ENCODE measurements at regions not wholly inside any gene's neighbourhood (a gene's known extent, or its start where the extent isn't known, plus 50 kb on each side); places are given as distances from the start of the nearest gene placed in this dataset.

- Histone ChIP-seq H3K27ac (ENCODE audit: insufficient read depth, low read depth, low read length, poor library complexity, severe bottlenecking) (no peak overlapping the region), H3K4me1 (ENCODE audit: control insufficient read depth, insufficient read depth, low read length) (no peaks in the 10 kb centered on the region), H3K9me3 (ENCODE audit: control insufficient read depth, low read length) (no peaks in the 10 kb centered on the region), H3K36me3 (ENCODE audit: control insufficient read depth, insufficient read depth, low read length) (no peaks in the 10 kb centered on the region), H3K27me3 (ENCODE audit: control insufficient read depth, insufficient read depth, low read length, poor library complexity, severe bottlenecking) (no peaks in the 10 kb centered on the region), H3K4me3 (ENCODE audit: insufficient read depth, low read depth, low read length) (no peak overlapping the region)
- WGBS, 2 experiments = 93 to 94% methylated on average over 20 of the region's 20 CpGs
These were observed 74.7 kb upstream of the RAB6C start for GRCh38 chr2:129904532-129905446.

GRCh38 chr2:129905664-129906081, 73.8 kb upstream of the RAB6C start:
- Histone ChIP-seq H3K27me3 (ENCODE audit: control insufficient read depth, insufficient read depth, low read length, poor library complexity, severe bottlenecking) (no peaks in the 10 kb centered on the region), H3K36me3 (ENCODE audit: control insufficient read depth, insufficient read depth, low read length) (no peaks in the 10 kb centered on the region), H3K4me3 (ENCODE audit: insufficient read depth, low read depth, low read length) (no peak overlapping the region), H3K4me1 (ENCODE audit: control insufficient read depth, insufficient read depth, low read length) (no peaks in the 10 kb centered on the region), H3K9me3 (ENCODE audit: control insufficient read depth, low read length) (no peaks in the 10 kb centered on the region), H3K27ac (ENCODE audit: insufficient read depth, low read depth, low read length, poor library complexity, severe bottlenecking) (no peak overlapping the region)
- WGBS, 2 experiments = 90% methylated on average over 2 of the region's 2 CpGs

GRCh38 chr2:129906139-129906860, 73.2 kb upstream of the RAB6C start:
- Histone ChIP-seq H3K4me1 (ENCODE audit: control insufficient read depth, insufficient read depth, low read length) (no peaks in the 10 kb centered on the region), H3K9me3 (ENCODE audit: control insufficient read depth, low read length) (no peaks in the 10 kb centered on the region), H3K36me3 (ENCODE audit: control insufficient read depth, insufficient read depth, low read length) (no peaks in the 10 kb centered on the region), H3K27me3 (ENCODE audit: control insufficient read depth, insufficient read depth, low read length, poor library complexity, severe bottlenecking) (no peaks in the 10 kb centered on the region), H3K4me3 (ENCODE audit: insufficient read depth, low read depth, low read length) (no peak overlapping the region), H3K27ac (ENCODE audit: insufficient read depth, low read depth, low read length, poor library complexity, severe bottlenecking) (no peak overlapping the region)
- 81 to 83% methylated on average over 13 of the region's 13 CpGs for WGBS, 2 experiments

- no peaks in the 10 kb centered on the region for H3K27me3 ChIP-seq (ENCODE audit: control insufficient read depth, insufficient read depth, low read length, poor library complexity, severe bottlenecking)
- no peaks in the 10 kb centered on the region for H3K9me3 ChIP-seq (ENCODE audit: control insufficient read depth, low read length)
- H3K4me1 ChIP-seq (ENCODE audit: control insufficient read depth, insufficient read depth, low read length) = no peaks in the 10 kb centered on the region
- WGBS, 2 experiments = 86 to 90% methylated on average over 11 of the region's 11 CpGs
- H3K4me3 ChIP-seq (ENCODE audit: insufficient read depth, low read depth, low read length) = no peak overlapping the region
- H3K27ac ChIP-seq (ENCODE audit: insufficient read depth, low read depth, low read length, poor library complexity, severe bottlenecking) = no peak overlapping the region
- no peaks in the 10 kb centered on the region for H3K36me3 ChIP-seq (ENCODE audit: control insufficient read depth, insufficient read depth, low read length)
These were observed 72.6 kb upstream of the RAB6C start for GRCh38 chr2:129906861-129907235.

GRCh38 chr2:129907256-129907998, 72.0 kb upstream of the RAB6C start:
- no peak overlapping the region for H3K27ac ChIP-seq (ENCODE audit: insufficient read depth, low read depth, low read length, poor library complexity, severe bottlenecking)
- 87 to 88% methylated on average over 13 of the region's 13 CpGs for WGBS, 2 experiments
- H3K4me1 ChIP-seq (ENCODE audit: control insufficient read depth, insufficient read depth, low read length) = no peaks in the 10 kb centered on the region
- H3K9me3 ChIP-seq (ENCODE audit: control insufficient read depth, low read length) = no peaks in the 10 kb centered on the region
- no peak overlapping the region for H3K4me3 ChIP-seq (ENCODE audit: insufficient read depth, low read depth, low read length)
- no peaks in the 10 kb centered on the region for H3K36me3 ChIP-seq (ENCODE audit: control insufficient read depth, insufficient read depth, low read length)
- H3K27me3 ChIP-seq (ENCODE audit: control insufficient read depth, insufficient read depth, low read length, poor library complexity, severe bottlenecking) = no peaks in the 10 kb centered on the region

- Histone ChIP-seq H3K36me3 (ENCODE audit: control insufficient read depth, insufficient read depth, low read length) (no peaks in the 10 kb centered on the region), H3K27me3 (ENCODE audit: control insufficient read depth, insufficient read depth, low read length, poor library complexity, severe bottlenecking) (no peaks in the 10 kb centered on the region), H3K27ac (ENCODE audit: insufficient read depth, low read depth, low read length, poor library complexity, severe bottlenecking) (no peak overlapping the region), H3K4me1 (ENCODE audit: control insufficient read depth, insufficient read depth, low read length) (no peaks in the 10 kb centered on the region), H3K4me3 (ENCODE audit: insufficient read depth, low read depth, low read length) (no peak overlapping the region), H3K9me3 (ENCODE audit: control insufficient read depth, low read length) (no peaks in the 10 kb centered on the region)
- 89 to 90% methylated on average over 18 of the region's 18 CpGs for whole genome bisulfite sequencing, 2 experiments
These were observed 70.6 kb upstream of the RAB6C start for GRCh38 chr2:129908721-129909373.

DNA sequence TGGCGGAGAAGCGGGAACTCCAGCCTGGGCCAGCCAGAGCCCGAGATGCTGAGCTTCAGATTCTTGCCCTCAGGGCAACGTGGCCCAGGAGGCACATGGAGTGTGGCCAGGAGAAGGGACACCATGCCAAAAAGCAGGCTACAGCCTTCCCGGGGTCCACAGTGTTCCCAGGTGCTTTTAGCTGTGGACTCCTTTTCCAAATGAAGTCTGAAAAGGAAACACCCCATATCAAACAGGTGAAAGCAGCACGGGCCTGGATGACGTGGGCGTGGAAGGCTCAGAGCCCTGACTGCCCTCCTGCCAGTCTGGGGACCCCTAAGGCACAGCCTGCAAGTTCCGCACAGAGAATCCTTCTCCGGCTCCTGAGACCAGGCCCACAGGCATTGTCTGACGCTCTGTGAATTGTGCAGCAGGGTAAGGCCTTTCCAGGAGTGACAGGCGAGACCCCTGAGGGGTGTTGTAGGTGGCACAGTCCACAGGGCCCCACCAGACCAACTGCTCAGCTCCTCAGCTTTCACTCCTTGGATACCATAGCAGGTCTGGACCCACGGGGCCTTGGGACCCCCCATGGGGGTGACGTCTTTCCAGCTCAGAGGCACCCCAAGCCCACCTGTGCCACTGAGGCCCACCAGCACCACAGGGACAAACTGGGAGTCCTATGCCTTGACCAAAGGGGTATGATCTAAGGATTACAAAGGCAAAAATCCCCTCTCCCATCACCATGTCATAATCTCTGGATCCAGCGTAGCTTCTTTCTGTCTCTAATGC, 69.6 kb upstream of the RAB6C start:
- WGBS, 2 experiments = 93% methylated on average over 15 of the region's 15 CpGs
- Histone ChIP-seq H3K27me3 (ENCODE audit: control insufficient read depth, insufficient read depth, low read length, poor library complexity, severe bottlenecking) (no peaks in the 10 kb centered on the region), H3K27ac (ENCODE audit: insufficient read depth, low read depth, low read length, poor library complexity, severe bottlenecking) (no peak overlapping the region), H3K4me1 (ENCODE audit: control insufficient read depth, insufficient read depth, low read length) (no peaks in the 10 kb centered on the region), H3K36me3 (ENCODE audit: control insufficient read depth, insufficient read depth, low read length) (no peaks in the 10 kb centered on the region), H3K9me3 (ENCODE audit: control insufficient read depth, low read length) (no peaks in the 10 kb centered on the region), H3K4me3 (ENCODE audit: insufficient read depth, low read depth, low read length) (no peak overlapping the region)

GRCh38 chr2:129910446-129911362, 68.8 kb upstream of the RAB6C start:
- no peaks in the 10 kb centered on the region for H3K27me3 ChIP-seq (ENCODE audit: control insufficient read depth, insufficient read depth, low read length, poor library complexity, severe bottlenecking)
- H3K4me3 ChIP-seq (ENCODE audit: insufficient read depth, low read depth, low read length) = no peak overlapping the region
- H3K9me3 ChIP-seq (ENCODE audit: control insufficient read depth, low read length) = no peaks in the 10 kb centered on the region
- H3K4me1 ChIP-seq (ENCODE audit: control insufficient read depth, insufficient read depth, low read length) = no peaks in the 10 kb centered on the region
- no peak overlapping the region for H3K27ac ChIP-seq (ENCODE audit: insufficient read depth, low read depth, low read length, poor library complexity, severe bottlenecking)
- WGBS, 2 experiments = 91 to 93% methylated on average over 10 of the region's 10 CpGs
- H3K36me3 ChIP-seq (ENCODE audit: control insufficient read depth, insufficient read depth, low read length) = no peaks in the 10 kb centered on the region
